ENCODE measurements at regions not wholly inside any gene's neighbourhood (a gene's known extent, or its start where the extent isn't known, plus 50 kb on each side); places are given as distances from the start of the nearest gene placed in this dataset.

GRCh38 chr3:157871838-157872460 is 234.3 kb downstream of the SHOX2 start:
- no peaks in the 10 kb centered on the region for H3K27me3 ChIP-seq
- H3K27ac ChIP-seq, result no peak overlapping the region
- no peak overlapping the region for H3K4me3 ChIP-seq
- intact Hi-C loops (cut with DNase I), result no loop called here
- 40 to 50% (median 46%) methylated on average over 3 of the region's 3 CpGs for WGBS, 3 donors
- no peaks in the 10 kb centered on the region for H3K36me3 ChIP-seq
- TF ChIP-seq EP300 (IDR thresholded peaks at IDR 0.05) (no peak), POLR2A (IDR thresholded peaks at IDR 0.05) (no peak), CTCF (IDR thresholded peaks at IDR 0.05) (no peak)
- no peaks in the 10 kb centered on the region for H3K4me1 ChIP-seq (ENCODE audit: insufficient read depth)
- H3K9me3 ChIP-seq, result no peaks in the 10 kb centered on the region
- DNase-seq, result no peak

GRCh38 chr3:157871248-157871647 is 235.0 kb downstream of the SHOX2 start:
- DNase-seq, result no peak
- WGBS, 3 donors, result 87% methylated on average over 7 of the region's 7 CpGs
- H3K9me3 ChIP-seq, result no peaks in the 10 kb centered on the region
- no peak overlapping the region for H3K4me3 ChIP-seq
- intact Hi-C loops (cut with DNase I), result no loop called here
- no peaks in the 10 kb centered on the region for H3K27me3 ChIP-seq
- TF ChIP-seq EP300 (IDR thresholded peaks at IDR 0.05) (no peak), CTCF (IDR thresholded peaks at IDR 0.05) (no peak), POLR2A (IDR thresholded peaks at IDR 0.05) (no peak)
- H3K4me1 ChIP-seq (ENCODE audit: insufficient read depth), result no peaks in the 10 kb centered on the region
- no peaks in the 10 kb centered on the region for H3K36me3 ChIP-seq
- H3K27ac ChIP-seq, result no peak overlapping the region

DNA sequence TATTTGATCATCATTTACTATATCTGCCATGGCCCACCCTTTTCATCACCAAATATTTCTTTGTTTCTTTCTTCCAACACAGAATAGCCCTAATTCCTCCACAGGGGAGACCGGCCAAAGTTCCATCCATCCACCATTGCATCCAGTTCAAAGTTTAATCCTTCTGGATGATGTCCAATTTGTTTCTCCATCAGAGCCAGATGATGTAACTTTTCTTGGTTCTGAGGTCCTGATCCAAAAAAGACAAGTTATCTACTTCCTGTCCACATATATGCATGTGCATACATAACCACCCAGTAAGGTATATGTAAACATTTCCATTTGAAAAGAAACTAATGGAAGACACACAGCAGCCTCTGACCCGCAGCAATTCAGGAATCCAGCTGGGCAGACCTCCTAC is 237.3 kb downstream of the SHOX2 start:
- Histone ChIP-seq H3K27me3 (no peaks in the 10 kb centered on the region), H3K4me3 (no peak overlapping the region), H3K27ac (no peak overlapping the region), H3K4me1 (ENCODE audit: insufficient read depth) (no peaks in the 10 kb centered on the region), H3K9me3 (no peaks in the 10 kb centered on the region), H3K36me3 (no peaks in the 10 kb centered on the region)
- no peak for DNase-seq
- no peak for TF ChIP-seq POLR2A (IDR thresholded peaks at IDR 0.05)
- no peak for TF ChIP-seq CTCF (IDR thresholded peaks at IDR 0.05)
- no peak for TF ChIP-seq EP300 (IDR thresholded peaks at IDR 0.05)
- WGBS, 3 donors, result 36 to 67% (median 45%) methylated on average over 2 of the region's 2 CpGs
- intact Hi-C loops (cut with DNase I), result no loop called here

DNA sequence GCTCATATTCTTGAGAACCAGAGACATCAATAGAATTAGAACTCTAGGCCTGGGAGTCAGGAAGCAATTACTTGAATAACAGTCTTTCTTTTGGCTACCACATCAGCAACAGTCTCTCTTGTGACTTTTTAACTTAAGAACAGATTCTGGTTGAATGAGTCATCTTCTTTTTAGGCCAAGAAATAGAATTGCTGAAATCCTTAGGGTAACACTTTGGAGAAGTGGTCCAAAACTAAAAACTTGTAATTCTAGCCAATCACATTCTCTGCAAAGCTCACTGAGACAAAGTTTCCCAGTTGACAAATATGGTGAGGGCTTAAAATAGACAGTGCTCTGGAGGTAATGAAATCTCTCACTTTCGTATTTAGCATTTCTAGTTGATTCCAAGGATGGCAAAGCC is 238.0 kb downstream of the SHOX2 start:
- WGBS, 3 donors, result 12 to 37% (median 26%) methylated on average over 1 of the region's 1 CpG
- Histone ChIP-seq H3K27ac (no peak overlapping the region), H3K9me3 (no peaks in the 10 kb centered on the region), H3K4me3 (no peak overlapping the region), H3K27me3 (no peaks in the 10 kb centered on the region), H3K36me3 (no peaks in the 10 kb centered on the region), H3K4me1 (ENCODE audit: insufficient read depth) (no peaks in the 10 kb centered on the region)
- TF ChIP-seq EP300 (IDR thresholded peaks at IDR 0.05) (no peak), POLR2A (IDR thresholded peaks at IDR 0.05) (no peak), CTCF (IDR thresholded peaks at IDR 0.05) (no peak)
- intact Hi-C loops (cut with DNase I), result no loop called here
- DNase-seq, result no peak
